Keratinocyte (primary cell): ENCODE measurements at regions not wholly inside any gene's neighbourhood (a gene's known extent, or its start where the extent isn't known, plus 50 kb on each side); places are given as distances from the start of the nearest gene placed in this dataset.

Source experiments
- CTCF ChIP-seq, 3 experiments: IDR thresholded peaks in 1 of 3; conservative IDR thresholded peaks in 1 of 3; optimal IDR thresholded peaks in 1 of 3; 2 replicates in 2 of 3; 3 replicates in 1 of 3; pipeline versions ENCODE3 to v1.5.1; 2011; ENCODE audit warnings: low read length in 3 of 3, mild to moderate bottlenecking in 3 of 3, moderate library complexity in 2 of 3, control low read depth in 1 of 3, inconsistent platforms in 1 of 3; ENCODE audit not compliant: insufficient read depth in 2 of 3; ENCODE audit errors: extremely low read depth in 1 of 3
- EZH2 ChIP-seq: IDR thresholded peaks from one replicate; pipeline ENCODE4 v1.6.1; 2012; ENCODE audit warnings: inconsistent platforms, mild to moderate bottlenecking, low read length, moderate library complexity

GRCh38 chr17:68734187-68734900, 133.2 kb upstream of the FAM20A start:
- no peak for TF ChIP-seq CTCF (optimal IDR thresholded peaks at IDR 0.05 in 1 of 3, IDR thresholded peaks at IDR 0.05 in 1 of 3, conservative IDR thresholded peaks at IDR 0.05 in 1 of 3; ENCODE audit: extremely low read depth in 1 of 3, insufficient read depth in 2 of 3, low read length in 3 of 3)
- TF ChIP-seq EZH2, result no peak
